Skin epidermis (tissue), 12 donors: ENCODE measurements at regions not wholly inside any gene's neighbourhood (a gene's known extent, or its start where the extent isn't known, plus 50 kb on each side); places are given as distances from the start of the nearest gene placed in this dataset.
A peak's percentile ranks its signal among the peaks of the same experiment; 100 is the strongest.

Experiments
- H3K27ac ChIP-seq, 21 experiments: fragments of 200-600 bp; sonication (generic) in 11 of 21; one replicate each; pipeline ENCODE4 v1.5.0; 2020; ENCODE audit warnings: mild to moderate bottlenecking in 3 of 21, inconsistent platforms in 2 of 21, moderate library complexity in 2 of 21
- H3K4me3 ChIP-seq, 7 experiments: fragments of 200-600 bp; sonication (generic) in 2 of 7; one replicate each; pipeline ENCODE4 v1.5.0; 2020; ENCODE audit warnings: inconsistent platforms in 2 of 7, mild to moderate bottlenecking in 2 of 7, moderate library complexity in 1 of 7

GRCh38 chr16:86012221-86012620 lies 113.3 kb downstream of the IRF8 start:
- no peak overlapping the region for H3K4me3 ChIP-seq
- H3K27ac ChIP-seq: no peak overlapping the region

- Histone ChIP-seq H3K4me3 (no peak overlapping the region), H3K27ac (no peak overlapping the region)
Measured at GRCh38 chr16:86013867-86014266, 114.9 kb downstream of the IRF8 start.

DNA sequence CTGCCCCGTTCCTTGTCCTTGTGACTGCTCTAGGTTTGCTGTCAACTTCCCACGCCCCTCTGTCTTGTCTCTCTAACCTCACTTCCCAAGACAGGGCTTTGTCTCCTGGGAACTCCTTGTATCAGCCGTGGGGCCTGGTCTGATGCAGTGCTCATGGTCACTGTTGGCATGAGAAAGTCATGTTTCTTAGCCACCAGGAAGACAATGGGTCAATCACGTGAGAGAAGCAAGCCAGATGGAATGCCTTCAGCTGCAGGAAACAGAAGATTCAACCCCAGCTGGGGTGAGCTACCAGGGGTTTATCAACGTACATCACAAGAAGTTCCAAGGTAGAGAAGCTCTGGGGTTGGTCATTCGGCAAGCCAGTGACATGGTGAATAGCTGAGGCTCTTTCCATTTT lies 116.6 kb downstream of the IRF8 start:
- Histone ChIP-seq H3K4me3 (no peak overlapping the region), H3K27ac (no peak overlapping the region)

DNA sequence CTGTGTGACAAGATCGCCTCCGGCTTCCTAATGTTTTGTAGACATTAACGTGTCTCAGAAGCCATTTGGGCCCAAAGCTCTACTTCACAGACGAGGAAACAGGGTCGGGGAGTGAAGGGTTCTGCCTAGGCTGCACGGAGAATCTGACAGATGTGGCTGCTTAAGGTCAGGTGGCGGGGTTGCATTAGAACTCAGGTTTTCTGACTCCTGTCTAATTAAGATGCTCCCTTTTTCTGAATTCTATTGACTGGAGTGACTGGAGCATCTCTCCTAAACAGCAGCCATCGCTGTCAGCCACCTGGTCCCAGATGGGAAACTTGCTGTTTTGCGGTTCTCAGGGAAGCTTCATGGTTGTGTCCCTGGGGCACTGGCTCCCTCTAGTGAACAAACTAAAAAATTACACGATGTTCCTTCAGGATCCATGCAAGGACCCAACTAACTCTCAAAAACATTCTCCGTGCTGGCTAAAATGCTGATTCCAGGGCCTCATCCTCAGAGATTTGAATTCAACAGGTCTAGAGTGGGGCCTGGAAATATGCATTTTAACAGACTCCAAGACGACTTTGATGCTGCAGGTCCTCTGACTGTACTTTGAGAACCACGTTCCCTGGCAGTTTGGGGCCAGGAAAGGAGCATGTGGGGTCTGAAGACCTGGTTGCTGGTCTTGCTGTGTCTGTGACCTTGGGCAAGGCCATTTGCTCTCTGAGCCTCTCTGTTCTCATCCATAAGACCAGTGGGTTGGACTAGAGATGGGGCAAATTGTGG lies 117.4 kb downstream of the IRF8 start:
- Histone ChIP-seq H3K4me3 (no peak overlapping the region), H3K27ac (no peak overlapping the region)

DNA sequence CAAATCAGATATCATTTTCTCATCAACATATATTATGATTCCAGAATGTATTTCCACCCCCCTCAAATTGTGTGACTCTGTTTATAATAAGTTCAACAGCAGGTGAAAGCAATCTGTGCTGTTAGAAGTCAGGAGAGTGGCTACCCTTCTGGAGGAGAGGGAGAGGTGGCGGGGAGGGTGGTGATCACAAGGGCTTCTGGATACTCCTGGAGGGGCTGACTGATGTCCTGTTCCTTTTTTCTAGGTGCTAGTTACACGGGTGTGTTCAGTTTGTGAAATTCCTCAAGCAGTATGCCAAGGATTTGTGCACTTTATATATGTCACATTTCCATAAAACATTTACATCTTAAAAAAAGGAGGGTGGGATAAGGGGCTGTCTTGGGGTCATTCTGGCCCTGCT lies 119.1 kb downstream of the IRF8 start:
- H3K27ac ChIP-seq: peak overlapping the region in 1 of 21 experiments; percentile 4

GRCh38 chr16:86018487-86018886 lies 119.5 kb downstream of the IRF8 start:
- Histone ChIP-seq H3K27ac (peak overlapping the region in 2 of 21 experiments; percentile 1 to 8), H3K4me3 (no peak overlapping the region)

More for the DNA sequence above, 119.1 kb downstream of the IRF8 start:
- no peak overlapping the region for H3K4me3 ChIP-seq

DNA sequence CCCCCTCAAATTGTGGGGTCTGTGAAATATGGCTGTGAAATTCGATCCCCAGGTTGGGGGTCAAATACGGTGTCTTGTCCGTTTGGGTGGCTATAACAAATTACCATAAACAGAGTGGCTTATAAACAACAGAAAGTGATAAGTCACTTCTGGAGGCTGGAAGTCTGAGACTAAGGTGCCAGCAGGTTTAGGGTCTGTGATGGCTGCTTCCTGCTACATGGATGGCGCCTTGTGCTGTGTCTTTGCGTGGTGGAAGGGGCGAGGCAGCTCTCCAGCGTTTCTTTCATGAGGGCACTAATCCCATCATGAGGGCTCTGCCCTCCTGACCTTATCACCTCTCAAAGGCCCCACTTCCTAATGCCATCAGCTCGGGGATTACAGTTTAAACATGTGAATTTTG lies 120.0 kb downstream of the IRF8 start:
- H3K27ac ChIP-seq: peak overlapping the region in 3 of 21 experiments; percentile 1 to 8 (median 4)

GRCh38 chr16:86019446-86020047 lies 120.6 kb downstream of the IRF8 start:
- peak overlapping the region in 1 of 21 experiments; percentile 1 for H3K27ac ChIP-seq
- no peak overlapping the region for H3K4me3 ChIP-seq

More for the DNA sequence above, 120.0 kb downstream of the IRF8 start:
- no peak overlapping the region for H3K4me3 ChIP-seq

DNA sequence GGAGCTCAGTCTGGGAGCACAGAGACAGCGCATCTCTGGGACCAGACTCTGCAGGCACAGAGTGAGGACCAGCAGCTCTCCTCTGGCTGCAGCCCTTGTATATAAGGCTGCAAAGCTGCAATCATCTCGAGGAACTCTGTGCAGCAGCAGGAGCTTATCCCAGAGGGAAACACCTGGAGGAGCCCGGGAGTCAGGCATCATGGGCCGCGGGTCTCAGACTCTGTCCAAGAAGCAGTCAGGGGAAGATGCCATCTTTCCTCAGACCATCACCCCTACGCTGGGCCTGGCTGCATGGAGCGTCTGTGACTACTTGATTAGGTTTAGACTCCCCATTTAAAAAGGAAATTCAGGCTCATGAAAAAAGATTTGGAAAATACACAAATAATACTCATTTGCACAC lies 122.0 kb downstream of the IRF8 start:
- H3K4me3 ChIP-seq: no peak overlapping the region
- no peak overlapping the region for H3K27ac ChIP-seq

- Histone ChIP-seq H3K4me3 (no peak overlapping the region), H3K27ac (no peak overlapping the region)
Measured at GRCh38 chr16:86022381-86022960, 123.5 kb downstream of the IRF8 start.

GRCh38 chr16:86024210-86024609 lies 125.2 kb downstream of the IRF8 start:
- Histone ChIP-seq H3K27ac (no peak overlapping the region), H3K4me3 (no peak overlapping the region)

DNA sequence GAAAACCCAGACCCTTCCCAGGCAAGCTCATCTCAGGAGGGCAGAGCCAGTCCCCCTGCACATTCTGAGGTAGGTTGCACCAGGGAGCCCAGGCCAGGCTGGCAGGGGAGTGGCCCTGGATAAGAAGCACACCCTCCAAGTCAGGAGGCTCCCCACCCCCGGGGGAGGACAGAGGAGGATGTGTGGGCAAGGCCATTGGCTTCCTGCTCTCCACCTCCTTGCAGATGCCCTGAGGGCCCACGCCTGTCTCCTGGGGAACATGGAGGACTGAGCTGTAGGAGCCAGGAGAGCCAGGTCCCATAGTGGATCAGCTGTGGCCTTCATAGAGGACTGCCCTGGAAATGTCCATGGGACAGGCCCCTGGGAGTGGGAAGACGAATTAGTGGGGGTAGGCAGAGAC lies 126.7 kb downstream of the IRF8 start:
- Histone ChIP-seq H3K27ac (no peak overlapping the region), H3K4me3 (no peak overlapping the region)

DNA sequence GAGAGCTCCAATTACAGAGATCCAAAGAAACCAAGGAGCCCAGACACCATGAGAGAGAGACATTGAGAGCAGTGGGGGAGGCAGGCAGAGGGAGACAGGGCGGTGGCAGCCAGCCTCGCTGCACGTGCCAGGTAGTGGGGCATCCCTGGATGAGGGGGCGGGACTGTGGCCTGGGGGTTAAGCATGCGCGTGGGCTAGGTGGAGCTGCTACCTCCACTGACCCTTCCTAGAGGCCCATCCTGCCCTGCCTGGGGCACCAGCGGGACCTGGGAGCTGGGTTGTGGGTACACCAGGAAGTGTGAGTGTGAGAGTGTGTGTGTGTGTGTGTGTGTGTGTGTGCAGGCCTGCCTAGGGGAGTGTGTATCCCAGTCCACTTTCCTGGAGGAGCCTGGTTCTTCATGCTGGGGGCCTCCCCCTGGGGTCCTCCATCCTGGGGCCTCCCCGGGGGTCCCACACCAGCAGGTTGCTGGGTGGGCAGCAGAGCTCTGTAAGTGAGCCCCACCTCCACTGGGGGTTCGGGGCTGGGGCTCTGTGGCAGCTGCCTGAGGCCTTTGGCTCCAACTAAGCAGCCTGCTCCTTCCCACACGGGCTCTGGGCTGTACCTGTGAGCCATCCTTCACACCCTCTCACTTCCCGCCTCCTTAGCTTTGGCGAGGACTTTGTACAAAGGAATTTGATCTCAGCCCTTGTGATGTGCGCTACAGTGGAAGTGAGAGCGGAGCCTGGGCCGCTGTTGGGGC lies 127.4 kb downstream of the IRF8 start:
- H3K4me3 ChIP-seq: no peak overlapping the region
- H3K27ac ChIP-seq: no peak overlapping the region

GRCh38 chr16:86026916-86027315 lies 128.0 kb downstream of the IRF8 start:
- Histone ChIP-seq H3K4me3 (no peak overlapping the region), H3K27ac (no peak overlapping the region)

DNA sequence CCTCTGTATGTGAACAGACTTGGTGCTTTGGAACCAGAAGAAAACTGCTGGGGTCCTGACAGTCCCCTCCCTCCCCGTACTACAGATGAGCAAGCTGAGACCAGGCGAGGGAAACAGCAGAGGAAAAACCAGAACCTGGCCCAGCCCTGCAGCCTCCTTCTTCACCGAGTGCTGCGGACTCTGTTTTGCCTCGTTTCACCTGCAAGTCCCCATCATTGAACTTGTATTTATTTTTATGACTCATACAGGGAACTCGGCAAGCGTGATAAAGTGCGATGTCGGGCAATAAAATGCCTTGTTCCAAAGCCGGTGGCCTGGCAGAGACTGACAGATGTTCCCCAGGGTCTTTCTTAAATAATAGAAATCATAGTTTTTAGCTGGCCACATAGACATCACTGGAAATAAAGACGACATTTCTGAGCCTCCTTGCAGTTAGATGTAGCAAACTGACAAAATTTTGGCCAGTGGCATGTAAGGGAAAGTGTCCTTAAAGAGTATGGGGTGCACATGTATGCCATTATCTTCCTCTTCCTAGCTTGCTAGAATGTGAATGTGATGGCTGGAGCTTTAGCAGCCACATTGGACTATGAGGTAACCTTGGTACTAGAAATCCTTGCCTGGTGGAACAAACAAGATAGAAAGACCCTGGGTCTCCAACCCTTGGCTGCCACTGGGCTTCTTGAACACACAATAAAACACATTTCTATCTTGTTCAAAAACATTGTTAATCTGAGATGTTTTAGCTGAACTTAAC lies 128.6 kb downstream of the IRF8 start:
- Histone ChIP-seq H3K27ac (no peak overlapping the region), H3K4me3 (no peak overlapping the region)

DNA sequence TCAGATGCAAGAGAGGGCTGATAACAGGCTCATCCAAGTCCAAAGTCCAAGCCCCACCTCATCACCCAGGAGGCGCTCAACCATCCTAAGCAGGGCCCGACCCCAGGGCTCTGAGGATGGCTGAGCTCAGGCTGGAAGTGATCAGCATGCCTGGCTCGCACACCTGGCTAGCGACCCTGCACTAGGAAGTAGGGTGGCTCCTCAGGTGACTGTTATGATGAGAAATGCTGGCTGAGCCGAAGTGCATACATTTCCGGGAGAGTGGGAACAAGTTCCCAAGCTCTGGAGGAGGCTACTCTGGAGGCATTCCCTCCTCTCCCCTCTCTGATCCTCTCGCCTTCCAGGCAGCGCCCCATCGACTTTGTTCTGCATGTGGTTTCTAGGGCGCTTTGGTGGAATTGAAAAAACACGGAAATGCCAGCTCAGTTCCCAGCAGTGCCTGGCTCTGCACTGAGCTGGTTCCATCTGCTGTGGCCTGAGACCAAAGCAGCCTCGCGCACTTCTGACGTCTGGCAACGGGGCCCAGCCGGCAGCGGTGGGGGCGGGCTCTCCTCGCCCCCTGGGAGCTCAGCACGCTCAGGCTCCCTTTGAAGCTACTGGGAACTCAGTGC lies 130.3 kb downstream of the IRF8 start:
- H3K27ac ChIP-seq: peak overlapping the region in 4 of 21 experiments; percentile 27 to 72 (median 40)

DNA sequence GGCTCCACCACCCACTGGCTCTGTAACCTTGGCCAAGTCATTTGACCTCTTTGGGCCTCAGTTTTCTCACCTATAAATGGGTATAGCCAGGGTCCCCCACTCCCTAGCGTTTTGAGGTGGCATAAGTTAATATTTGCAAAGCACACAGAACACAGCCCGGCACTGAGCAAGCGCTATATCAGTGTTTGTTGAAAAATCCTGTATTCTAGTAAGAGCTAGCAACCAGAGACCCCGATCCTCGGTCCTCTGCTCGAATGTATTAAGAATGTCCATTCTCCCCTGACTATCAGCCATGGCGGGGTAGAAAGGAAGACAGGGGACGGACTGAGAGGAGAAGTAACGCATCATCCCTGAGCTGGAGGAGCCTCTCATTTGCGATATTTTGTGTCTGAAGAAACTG lies 131.2 kb downstream of the IRF8 start:
- no peak overlapping the region for H3K4me3 ChIP-seq
- peak overlapping the region in 3 of 21 experiments; percentile 2 to 31 (median 4) for H3K27ac ChIP-seq

More for the DNA sequence above, 130.3 kb downstream of the IRF8 start:
- H3K4me3 ChIP-seq: no peak overlapping the region

DNA sequence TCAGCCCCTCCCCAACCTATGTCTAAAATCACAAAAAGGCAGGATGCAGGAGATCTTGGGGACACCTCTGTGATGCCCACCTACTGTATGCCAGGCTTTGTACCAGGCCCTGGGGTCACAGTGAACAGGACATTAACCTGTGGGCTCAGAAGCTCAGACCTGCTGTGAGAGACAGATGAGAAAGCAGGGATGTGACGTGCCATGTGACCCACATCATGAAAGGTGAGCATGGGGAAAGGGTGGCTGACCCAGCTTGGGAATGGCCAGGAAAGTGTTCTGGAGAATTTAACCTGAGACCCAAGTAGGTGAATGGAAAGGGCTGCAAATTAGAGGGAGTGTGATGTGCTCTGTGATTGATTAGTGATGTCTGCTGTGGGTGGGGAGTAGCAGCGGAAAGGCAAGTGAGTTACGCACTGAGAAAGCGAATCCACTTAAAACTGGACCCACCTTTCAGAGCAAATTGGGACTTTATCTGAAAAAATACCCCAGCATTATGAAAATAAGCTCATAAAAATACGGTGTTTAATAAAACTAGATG lies 132.2 kb downstream of the IRF8 start:
- Histone ChIP-seq H3K27ac (no peak overlapping the region), H3K4me3 (no peak overlapping the region)

DNA sequence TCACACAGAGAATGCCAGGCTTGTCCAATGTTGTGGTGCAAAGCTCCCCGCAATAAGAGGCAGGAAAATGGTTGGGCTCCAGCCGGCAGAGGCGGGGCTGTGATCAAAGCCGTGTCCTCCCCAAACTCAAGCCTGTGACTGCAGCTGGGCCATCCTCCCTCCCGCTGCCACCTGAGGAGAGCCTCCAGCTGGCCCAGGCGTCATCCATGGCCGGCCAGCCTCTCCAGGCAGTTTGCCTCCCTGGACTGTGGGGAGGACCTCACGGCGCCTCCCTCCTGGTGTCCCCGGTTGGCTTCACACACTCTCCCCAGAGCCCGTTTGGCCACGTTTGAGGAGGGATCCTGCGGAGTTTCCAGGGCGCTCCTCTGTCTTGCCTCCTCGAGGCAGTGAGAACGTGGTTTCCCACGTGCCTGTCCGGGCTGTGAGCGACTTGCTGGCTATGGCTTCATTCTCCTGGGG lies 134.1 kb downstream of the IRF8 start:
- no peak overlapping the region for H3K4me3 ChIP-seq
- no peak overlapping the region for H3K27ac ChIP-seq
